ENCODE measurements at regions not wholly inside any gene's neighbourhood (a gene's known extent, or its start where the extent isn't known, plus 50 kb on each side); places are given as distances from the start of the nearest gene placed in this dataset.

GRCh38 chr9:84179531-84179930, 161.0 kb downstream of the SLC28A3 start (continued):
- no peak for TF ChIP-seq ZNF462 (CRISPR knock-in tag; IDR thresholded peaks at IDR 0.05)
- no peak for TF ChIP-seq EZH2phosphoT487 (IDR thresholded peaks at IDR 0.05; ENCODE audit: unreplicated experiment)

- H3F3A ChIP-seq (replicated peaks; ENCODE audit: low read depth) = no peaks in the 10 kb centered on the region
- H3K27ac ChIP-seq (ENCODE audit: low read depth) = no peak overlapping the region
- no peak for TF ChIP-seq STAT1 (IDR thresholded peaks at IDR 0.05; ENCODE audit: unreplicated experiment)
- no peak for TF ChIP-seq CTCF (conservative IDR thresholded peaks at IDR 0.05; ENCODE audit: low read depth in 2 of 2)
- TF ChIP-seq EZH2phosphoT487 (IDR thresholded peaks at IDR 0.05; ENCODE audit: unreplicated experiment) = no peak
- TF ChIP-seq EZH2 (IDR thresholded peaks at IDR 0.05; ENCODE audit: low read depth, unreplicated experiment) = no peak
- TF ChIP-seq ETS1 (IDR thresholded peaks at IDR 0.05) = no peak
- H3K9me2 ChIP-seq (ENCODE audit: insufficient read depth) = peaks cover 4% of the 10 kb centered on the region; the same call in 1 of the 2 replicates
- Mint-ChIP-seq H3K27me3 (ENCODE audit: insufficient read depth, low read depth, poor library complexity) (peaks cover 2% of the 10 kb centered on the region), H3K27ac (no peak overlapping the region), H3K36me3 (ENCODE audit: low read depth) (no peaks in the 10 kb centered on the region), H3K4me3 (no peak overlapping the region), H3K4me1 (peaks cover 9% of the 10 kb centered on the region), H3K9me3 (no peaks in the 10 kb centered on the region)
- no peaks in the 10 kb centered on the region for H3K27me3 ChIP-seq (ENCODE audit: insufficient read depth)
- H3K4me1 ChIP-seq (ENCODE audit: insufficient read depth) = no peaks in the 10 kb centered on the region
- no peaks in the 10 kb centered on the region for H4K20me1 ChIP-seq (replicated peaks; ENCODE audit: insufficient read depth)
- H3K36me3 ChIP-seq (ENCODE audit: insufficient read depth) = no peaks in the 10 kb centered on the region
- no peak overlapping the region for H3K4me2 ChIP-seq
- no peak for ATAC-seq
- no peak overlapping the region for H3K4me3 ChIP-seq
- H2AFZ ChIP-seq = 0 out of 2 replicates have a peak overlapping the region, but pooled peaks have one; percentile 18
- H3K79me2 ChIP-seq (replicated peaks; ENCODE audit: insufficient read depth) = no peaks in the 10 kb centered on the region
- DNase-seq (ENCODE audit: low spot score) = no peak
Measured at GRCh38 chr9:84187090-84187489, 153.5 kb downstream of the SLC28A3 start.

Measured in GM23338 (cell line).